EL (cell line): ENCODE measurements at regions not wholly inside any gene's neighbourhood (a gene's known extent, or its start where the extent isn't known, plus 50 kb on each side); places are given as distances from the start of the nearest gene placed in this dataset.
A peak's percentile ranks its signal among the peaks of the same experiment; 100 is the strongest.

ENCODE experiments used
- DNase-seq: peaks from one replicate; pipeline ENCODE4 v3.0.0-alpha.2; 2016

DNA sequence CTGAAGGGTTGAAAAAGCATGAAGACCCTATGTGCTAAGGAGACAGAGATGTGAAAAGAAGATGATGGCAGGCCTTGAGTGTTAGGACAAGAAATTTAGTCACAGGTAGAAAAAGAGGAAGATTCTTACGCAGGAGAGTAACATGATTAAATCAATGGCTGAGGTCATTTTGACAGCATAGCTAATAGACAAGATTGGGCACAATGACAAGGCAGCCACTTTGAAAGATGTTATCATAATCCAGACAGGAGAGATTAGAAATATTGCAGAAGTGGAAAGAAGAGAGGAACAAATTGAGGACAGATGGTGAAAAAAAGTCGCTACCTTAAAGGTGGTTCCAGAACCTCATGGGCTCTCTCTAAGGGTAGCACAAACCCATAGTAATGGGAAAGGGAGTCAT, 228.8 kb upstream of the DDHD1 start:
- no peak for DNase-seq

DNA sequence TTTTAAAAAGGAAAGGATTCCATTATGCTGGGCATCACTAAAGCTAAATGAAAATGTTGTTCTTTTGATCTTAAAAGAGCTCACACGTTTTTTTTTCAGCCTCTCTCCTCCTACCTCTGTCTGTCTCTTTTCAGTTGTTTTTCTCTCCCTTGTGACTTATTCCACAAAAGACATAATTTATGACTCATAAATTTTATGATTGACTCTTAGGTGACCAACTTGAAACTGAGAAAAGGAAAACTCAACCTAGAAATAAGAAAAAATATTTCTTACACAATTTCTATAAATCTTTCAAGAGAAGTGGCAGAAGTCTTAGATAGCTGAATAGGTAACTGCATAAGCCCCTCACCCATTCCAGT, 227.7 kb upstream of the DDHD1 start:
- no peak for DNase-seq

DNA sequence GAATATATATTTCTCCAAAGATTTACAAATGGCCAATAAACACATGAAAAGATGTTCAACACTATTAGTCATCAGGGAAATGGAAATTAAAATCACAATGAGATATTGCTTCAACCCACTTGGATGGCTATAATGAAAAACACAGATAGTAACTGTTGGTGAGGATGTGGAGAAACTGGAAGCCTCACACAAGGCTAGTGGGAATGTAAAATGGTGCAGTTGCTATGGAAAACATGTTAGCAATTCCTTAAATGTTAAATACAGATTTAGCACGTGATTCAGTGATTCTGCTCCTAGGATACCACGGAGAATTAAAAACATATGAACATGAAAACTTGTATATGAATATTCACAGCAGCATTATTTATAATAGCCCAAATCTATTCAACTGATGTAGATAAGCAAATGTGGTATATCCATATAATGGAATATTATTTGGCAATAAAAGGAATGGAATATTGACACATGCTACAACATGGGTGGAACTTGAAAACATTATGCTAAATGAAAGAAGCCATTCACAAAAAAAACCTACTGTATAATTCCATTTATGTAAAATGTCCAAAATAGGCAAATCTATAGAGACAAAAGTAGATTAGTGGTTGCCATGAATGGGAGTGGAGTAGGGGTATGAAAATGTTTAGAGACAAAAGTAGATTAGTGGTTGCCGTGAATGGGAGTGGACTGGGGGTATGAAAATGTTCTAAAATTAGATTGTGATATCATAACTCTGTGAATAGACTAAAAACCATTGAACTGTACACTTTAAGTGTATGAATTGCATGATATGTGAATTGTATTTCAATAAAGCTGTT, 227.1 kb upstream of the DDHD1 start:
- no peak for DNase-seq

DNA sequence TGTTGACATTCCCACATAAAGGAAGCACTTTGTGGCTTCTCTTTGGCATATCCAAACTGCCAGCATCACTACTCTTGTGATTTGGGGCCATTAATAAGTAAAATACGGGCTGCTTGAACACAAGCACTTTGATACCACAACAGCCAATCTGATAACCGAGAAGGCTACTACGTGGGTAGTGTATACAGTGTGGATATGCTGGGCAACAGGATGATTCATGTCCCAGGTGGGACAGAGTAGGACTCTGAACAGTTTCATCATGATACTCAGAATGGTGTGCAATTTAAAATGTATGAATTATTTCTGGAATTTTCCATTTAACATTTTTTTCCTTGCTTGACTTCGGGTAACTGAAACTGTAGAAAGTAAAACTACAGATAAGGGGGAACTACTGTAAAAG, 225.0 kb upstream of the DDHD1 start:
- no peak for DNase-seq

DNA sequence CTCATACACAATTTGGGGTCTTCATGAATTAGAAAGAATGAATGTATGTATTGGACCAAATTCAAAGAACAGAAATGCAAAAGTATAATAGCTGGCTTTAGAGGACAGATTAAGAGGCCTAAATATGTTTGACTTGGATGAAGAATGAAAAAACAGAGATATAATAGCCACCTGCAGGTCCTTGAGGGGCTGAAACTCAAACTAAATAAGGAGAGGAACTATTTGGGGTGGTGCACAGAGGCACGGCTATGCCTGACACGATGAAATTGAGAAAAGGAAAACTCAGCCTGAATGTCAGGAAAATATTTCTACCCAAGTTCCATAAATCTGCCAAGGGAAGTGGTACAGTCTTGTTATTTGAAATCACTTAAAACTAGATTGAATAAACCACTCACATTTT, 222.9 kb upstream of the DDHD1 start:
- DNase-seq: no peak

DNA sequence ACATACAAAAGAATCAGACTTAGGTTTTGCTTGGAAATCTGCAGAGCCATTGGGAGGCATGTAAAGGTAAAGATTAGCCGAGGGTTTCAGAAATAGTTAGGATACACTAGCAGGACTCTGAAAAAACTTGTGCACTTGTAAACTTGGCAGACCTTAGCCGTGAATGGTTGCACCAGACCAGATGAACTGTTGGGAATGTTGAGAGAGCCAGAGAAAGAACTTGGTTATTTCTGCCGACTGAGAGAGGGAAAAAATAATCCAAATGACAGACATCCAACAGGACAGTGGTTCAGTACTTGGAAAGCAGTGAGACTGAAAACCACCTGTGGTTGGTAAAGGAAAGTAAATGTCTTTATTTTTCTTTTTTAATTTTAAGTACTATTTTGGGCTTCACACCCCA, 222.5 kb upstream of the DDHD1 start:
- DNase-seq: no peak

DNA sequence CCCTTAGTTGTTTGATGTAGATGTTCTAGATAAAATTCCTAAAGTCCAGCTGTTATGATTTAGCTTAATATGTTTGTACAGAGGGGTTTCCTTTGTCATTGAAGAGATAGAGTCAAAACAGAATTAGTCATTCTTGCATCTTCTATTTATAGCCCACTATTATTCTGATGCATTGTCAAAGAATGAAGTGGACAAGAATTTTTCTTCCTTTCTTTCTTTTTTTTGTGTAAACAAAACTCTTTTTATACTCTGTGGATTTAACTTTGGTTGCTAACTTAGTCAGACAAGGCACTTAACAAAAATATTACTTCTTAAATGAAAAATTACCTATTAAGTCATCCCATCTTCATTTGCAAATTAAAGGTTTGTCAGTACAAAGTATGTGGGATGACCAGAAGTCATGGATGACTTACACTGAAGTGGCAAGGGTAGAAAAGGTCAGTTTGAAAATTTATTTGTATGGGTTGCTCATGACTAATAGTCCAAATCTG, 215.6 kb upstream of the DDHD1 start:
- peak; percentile 83 for DNase-seq

DNA sequence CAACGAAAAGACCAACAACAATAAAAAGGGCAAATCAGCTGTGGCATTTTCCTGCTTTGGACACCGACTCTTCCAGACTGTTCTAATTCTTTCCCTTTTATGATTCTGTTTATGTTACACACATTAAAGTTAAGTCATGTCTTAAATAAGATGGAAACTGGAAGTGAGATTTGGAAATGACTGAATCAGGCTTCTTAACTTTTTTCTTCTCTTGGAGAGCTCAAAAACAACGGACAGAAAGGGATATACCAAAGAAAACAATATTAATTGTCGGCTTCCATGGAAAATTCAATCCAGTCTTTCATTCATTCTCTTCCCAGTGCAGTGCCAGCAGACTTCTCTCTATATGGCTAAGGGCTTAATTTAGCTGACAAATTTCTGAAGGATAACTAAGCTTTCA, 214.9 kb upstream of the DDHD1 start:
- DNase-seq: no peak

DNA sequence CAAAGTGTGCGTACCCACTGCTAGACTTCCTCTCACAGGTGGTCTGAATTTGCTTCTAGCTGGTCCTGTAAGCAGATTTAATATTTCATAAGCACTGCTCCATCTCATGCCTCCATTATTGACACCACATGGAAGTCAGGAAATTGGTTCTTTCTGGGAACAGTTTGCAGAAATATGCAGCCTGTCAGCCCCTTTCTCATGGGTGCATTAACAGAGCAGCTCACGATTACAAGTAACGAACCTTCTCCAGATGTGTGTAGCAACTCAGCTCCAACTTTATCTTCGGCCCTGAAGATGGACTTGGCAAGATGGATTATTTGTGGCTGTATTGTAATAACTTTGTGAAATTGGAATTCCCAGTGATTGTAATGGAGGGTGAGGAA, 214.5 kb upstream of the DDHD1 start:
- peak; percentile 25 for DNase-seq

DNA sequence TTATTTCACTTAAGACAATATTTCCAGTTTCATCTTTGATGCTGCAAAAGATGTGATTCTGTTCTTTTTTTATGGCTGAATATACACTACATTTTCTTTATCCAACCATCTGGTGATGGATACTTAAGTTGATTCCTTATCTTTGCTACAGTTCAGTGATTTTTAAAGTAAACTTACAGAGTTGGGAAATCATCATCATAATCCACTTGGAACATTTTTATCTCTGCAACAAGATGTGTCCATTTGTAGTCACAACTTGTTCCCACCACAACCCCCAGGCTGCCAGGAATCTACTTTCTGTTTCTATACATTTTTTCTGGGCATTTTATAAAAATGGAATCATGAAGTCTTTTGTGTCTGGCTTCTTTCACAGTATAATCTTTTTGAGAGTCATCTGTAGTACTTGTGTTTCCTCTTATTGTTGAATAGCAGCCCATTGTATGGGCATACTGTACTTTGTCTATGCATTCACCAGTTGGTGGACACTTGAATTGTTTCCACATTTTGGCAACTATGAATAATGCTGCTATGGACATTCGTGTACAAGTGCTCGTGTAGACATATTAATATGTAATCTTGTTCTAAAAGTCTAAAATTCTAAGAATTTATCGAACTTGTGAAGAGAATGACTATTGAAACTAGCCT, 212.5 kb upstream of the DDHD1 start:
- no peak for DNase-seq

DNA sequence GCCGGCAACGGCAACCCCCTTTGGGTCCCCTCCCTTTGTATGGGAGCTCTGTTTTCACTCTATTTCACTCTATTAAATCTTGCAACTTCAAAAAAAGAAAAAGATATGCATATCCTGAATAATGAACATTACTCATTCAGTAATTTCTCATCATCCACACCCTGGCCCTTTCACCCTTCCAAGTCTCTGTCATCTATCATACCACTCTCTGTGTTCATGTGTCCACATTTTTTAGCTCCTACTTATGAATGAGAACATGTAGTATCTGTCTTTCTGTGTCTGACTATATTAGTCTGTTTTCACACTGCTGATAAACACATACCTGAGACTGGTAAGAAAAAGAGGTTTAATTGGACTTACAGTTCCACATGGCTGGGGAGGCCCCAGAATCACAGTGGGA, 209.8 kb upstream of the DDHD1 start:
- DNase-seq: peak; percentile 8

DNA sequence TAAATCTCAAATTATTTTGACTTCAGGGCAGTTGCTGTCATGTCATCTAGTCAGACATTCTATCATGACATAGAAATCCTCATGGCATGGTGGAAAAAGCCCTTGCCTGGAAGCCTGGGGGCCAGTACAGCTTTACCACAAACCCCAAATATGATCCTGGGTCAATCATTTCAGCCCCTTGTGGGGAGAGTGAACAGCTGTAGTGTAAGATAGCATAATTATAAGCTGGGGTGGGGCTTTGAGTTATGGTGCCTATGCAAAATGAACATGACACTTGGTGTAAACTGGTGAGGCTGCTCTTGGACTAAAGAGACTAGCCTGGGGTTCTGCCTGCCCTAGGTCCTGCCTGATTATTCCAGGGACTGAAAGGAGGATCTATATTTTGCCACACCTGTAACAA, 207.7 kb upstream of the DDHD1 start:
- DNase-seq: no peak

DNA sequence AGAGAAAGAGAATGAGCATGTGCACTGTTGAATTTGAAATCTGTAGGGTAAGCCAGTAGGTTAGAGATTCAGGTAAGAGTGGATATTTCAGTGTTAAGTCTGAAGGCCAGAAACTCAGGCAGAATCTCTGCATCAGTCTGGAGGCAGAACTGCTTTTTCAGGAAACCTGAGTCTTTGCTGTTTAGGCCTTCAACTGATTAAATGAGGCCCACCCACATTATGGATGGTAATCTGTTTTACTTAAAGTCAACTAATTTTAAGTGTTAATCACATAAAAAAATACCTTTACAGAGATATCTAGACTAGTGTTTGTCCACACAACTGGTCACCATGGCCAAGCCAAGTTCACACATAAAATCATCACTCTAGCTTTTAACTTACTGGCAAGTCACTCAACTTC, 205.0 kb upstream of the DDHD1 start:
- DNase-seq: no peak

DNA sequence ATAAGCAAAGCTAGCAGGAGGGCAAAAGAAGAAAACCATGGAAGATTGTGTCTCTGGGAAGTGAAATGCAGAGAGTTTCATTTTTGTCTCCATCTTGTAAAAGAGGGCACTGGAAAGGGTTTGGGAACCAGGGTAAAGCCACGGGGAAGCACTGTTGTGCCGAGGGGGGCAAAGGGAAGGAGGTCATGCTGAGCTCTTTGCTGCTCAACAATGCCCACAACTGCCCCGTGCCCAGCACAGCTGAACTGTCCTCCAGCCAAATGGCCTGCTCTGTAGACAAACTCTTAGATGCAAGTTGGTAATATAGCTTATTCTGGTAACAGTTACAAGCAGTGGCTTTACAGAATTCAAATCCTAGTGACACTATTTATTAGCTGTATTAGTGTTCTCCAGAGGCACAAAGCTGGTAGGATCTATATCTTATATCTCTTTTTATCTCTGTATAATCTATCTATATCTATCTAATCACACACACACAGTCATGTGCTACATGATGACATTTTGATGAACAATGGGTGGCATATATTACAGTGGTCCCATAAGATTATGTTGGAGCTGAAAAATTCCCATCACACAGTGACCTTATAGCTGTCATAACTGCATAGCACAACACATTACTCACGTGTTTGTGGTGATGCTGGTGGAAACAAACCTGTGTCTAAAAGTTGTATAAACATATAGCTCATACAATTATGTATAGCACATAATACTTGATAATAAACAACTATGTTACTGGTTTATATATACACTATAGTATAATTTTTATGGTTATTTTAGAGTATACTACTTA, 203.4 kb upstream of the DDHD1 start:
- DNase-seq: peak; percentile 29

DNA sequence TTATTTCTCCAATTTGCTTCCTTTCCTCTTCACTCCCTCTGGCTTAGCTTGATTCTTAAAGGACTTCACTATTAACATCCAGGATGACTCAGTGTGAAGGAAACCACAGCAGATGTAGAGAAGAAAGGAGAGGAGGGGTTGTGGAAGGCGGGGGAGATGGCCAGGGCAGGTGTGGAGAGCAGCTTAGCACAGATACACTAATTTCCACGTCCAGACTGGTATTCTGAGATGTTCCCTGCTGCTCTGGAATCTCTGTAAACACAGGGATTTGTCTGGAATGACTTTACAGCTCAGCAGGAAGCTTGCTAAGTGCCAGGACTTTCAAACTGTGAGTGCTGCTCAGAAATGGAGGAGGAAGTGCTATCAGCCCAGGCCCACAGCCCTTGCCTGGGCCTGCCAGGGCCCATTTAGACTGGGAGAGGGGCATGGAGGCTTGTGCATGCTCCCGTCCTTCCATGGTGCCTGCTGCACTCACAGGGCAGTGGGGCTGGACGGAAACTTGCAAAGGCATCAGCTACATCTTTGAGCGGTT, 202.5 kb upstream of the DDHD1 start:
- peak; percentile 69 for DNase-seq

DNA sequence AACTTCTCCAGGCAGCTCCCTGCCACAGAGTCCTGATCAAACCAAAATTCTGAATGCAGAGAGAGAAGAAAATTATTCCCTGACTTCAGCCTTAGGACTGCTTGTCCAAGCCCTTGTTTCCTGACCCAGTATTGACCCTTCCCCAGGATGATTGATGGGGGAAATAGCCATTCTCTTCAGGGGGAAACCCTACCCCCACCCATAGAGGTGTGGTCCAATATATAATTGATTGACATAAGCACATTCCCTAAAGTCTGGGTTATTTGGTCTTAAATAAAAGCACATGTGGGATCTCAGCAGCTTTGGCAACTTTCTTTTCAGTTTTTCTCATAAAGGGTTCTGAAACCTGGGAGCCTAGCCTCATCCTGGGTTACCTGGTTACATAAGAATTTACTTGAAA, 201.2 kb upstream of the DDHD1 start:
- no peak for DNase-seq

DNA sequence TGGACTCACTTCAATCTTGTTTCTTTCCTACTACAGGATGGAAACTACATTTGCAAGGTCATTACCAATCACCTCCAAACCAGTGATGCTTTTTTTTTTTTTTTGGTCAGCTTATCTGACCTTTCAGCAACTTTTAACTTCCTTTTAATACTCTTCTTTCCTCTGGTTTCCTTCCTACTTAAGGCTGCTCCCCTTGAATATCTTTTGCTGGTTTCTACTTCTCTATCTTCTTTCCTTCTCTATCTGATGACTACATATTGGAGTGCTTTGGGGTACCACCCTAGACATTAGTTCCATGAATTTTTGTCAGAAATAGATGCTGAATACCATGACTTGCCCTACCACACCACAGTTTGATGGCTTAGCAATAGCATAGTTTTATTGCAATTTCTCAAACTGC, 197.7 kb upstream of the DDHD1 start:
- DNase-seq: no peak

DNA sequence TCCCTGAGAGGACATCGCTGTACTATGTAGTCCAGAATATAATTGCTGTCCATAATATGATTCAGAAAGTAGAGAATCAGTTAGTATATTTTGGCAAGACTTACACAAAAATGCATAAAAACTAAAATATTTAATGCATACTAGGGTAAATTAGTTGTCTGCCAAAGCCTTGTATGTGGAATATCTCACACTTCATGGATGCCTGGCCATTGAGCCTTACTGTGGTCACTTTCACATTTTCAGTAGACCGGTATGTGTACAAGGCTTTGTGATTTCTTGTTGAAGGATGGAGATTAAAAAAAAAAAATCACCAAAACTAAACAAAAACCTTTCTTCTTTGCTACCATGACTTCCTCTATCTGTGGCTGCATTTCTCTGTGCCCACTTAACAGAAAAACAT, 197.3 kb upstream of the DDHD1 start:
- DNase-seq: no peak

DNA sequence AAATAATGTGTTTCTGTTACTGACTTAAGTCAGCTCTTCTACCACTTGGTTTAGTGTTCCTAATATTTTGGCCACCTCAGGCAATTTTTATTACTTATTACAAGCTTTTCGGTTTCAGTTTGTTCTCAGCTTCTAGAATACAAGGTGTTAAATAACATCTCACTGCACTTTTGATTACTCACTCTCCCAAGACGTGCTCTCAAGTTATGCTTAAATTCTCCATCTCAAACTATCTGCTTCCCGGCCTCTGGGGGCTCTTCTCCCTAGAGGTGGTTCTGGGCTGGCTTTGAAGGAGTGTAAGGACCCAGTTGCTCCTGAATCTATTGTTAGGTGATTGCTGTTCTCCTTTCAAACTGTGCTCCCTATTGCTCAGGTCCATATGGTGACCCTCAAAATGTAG, 193.9 kb upstream of the DDHD1 start:
- peak; percentile 12 for DNase-seq

DNA sequence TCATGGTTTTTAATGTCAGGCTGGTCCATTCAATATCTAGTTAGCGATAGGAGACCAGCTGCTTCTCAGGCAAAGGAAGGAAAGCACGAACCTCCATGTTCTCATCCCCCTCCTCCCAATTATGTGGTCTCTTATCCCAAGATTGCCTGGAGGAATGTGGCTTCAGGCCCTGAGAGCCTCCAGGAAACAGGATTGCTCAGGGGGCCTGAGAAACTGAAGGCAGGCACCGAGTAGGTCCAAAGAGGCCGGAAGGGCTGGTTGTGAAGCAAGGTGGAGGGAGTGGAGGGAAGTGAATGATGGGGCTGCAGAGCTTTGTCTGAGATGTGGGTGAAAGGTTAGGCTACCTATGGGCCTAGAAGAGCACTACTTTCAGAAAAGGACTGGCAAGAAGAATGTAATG, 188.2 kb upstream of the DDHD1 start:
- no peak for DNase-seq

DNA sequence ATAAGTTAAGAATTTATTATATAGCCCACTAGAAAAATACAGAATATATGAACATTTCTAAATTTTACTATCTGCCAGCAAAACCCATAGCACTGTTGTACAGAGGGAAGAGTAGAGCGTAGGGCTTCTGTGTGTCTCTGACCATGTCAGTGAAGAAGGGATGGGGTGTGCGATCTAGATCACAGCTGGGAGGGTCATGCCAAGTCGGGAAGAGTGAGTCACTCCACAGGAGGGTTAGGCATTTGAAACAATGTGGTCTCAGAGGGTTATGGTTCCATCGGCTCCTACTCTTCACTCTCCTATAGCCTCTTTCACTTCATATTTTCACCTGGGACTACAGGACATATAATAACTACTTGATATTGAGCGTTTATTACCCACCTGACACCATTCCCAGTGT, 185.1 kb upstream of the DDHD1 start:
- peak; percentile 70 for DNase-seq

DNA sequence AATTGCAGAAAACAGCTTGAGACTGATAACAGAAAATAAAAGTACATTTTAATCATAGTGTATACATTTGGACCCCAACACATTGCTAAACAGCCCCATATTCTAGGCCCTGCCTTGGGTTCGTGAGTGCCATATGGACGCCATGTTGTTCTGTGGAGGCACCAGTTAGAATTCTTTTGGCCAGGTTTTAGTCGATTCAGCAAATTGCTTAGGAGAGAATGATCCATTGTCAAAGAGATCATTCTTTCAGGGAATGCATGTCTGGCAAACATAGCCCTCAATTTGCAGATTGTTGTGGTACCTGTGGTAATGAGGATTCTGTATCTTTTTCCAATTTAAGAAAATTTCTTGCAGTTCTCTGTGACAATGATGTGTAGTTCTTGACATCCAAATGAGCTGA, 183.6 kb upstream of the DDHD1 start:
- DNase-seq: no peak

DNA sequence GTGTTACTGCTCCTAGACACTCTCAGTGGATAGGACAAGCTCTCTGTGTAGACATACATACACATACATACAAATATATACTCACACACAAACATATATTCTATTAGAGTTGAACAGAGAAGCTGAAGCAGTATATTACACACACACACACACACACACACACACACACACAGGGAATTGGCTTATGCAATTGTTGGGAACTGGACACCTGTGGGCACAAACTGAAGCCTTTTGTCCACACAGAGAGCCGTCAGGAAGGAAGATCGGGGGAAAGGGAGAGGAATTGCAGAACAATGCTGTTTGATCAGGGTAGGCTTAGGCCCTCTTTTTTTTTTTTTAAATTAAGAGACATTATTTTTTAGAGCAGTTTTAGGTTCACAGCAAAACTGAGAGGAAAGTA, 180.7 kb upstream of the DDHD1 start:
- DNase-seq: no peak

DNA sequence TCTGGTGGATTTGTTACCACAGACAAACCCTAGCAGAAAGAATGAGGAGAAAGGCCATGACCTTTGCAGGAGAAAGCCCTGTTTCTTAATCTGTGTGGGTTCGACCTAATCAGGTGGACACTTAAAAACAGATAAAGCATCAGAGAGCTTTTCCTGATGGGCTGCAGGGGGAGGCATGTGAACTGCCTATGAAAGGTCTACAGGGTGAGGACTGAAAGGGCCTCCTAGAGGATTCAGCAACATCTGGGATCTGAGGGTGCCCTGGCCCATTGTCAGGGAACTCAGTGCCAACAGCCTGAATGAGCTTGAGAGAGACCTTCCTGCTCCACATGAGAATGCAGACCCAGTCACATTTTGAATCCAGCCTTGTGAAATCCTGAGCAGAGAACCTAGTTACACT, 178.8 kb upstream of the DDHD1 start:
- DNase-seq: no peak
